ENCODE measurements at regions not wholly inside any gene's neighbourhood (a gene's known extent, or its start where the extent isn't known, plus 50 kb on each side); places are given as distances from the start of the nearest gene placed in this dataset.
"Not testable (repeated sequence)": the region's sequence is repeated elsewhere in the genome, so short reads cannot be mapped to it uniquely, and the experiment has no call there.

DNA sequence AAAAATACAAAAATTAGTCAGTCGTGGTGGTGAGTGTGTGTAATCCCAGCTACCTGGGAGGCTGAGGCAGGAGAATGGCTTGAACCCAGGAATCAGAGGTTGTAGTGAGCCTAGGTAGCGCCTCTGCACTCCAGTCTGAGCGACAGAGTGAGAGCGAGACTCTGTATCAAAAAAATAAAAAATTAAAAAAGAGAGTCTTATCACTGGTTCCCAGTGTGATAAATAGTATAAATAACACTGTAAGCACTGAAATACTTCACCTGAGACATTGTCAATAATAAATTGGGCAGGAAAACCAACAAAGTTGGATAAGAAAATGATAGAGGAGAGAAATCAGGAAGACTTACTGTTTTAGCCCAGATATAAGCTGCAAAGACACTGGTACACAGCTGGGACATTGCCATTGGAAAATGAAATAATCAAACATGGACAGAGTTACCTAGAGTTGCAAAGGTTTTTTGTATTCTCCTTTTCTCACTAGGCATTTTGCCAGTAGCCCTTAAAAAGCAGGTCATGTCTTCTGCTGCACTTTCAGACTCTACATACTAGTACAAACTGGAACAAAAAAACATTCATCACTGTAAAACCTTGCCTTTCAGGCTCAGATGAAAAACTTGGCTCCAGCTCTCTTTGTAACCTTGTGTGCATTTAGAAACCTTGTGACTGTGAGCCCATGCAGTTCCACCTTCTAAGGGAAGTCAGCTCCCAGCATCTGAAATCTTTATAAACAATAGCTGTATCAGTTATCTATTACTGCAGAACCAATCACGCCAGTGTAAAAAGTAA is 55.0 kb upstream of the PPP1R2C start:
- no peak for DNase-seq (ENCODE audit: low read depth, low spot score)

DNA sequence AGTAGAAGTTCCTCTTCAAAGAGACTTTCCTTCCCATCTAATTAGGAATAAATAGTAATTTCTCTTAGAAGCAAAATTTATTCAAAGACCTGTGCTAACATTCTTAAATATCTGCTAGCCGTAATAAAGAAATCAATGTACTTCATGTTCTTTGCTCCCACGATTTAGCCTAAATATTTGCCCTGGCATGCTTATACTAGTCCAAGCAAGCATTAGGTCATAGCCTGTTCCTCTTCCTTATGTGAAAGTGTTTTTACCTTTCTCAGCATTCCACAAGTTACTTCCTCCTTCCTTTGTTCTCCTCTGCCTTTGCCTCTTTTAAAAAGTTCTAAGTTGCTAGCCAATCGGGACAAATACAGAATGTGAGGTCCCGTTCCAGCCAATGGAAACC is 55.6 kb upstream of the PPP1R2C start:
- DNase-seq (ENCODE audit: low read depth, low spot score), result not testable (repeated sequence)

DNA sequence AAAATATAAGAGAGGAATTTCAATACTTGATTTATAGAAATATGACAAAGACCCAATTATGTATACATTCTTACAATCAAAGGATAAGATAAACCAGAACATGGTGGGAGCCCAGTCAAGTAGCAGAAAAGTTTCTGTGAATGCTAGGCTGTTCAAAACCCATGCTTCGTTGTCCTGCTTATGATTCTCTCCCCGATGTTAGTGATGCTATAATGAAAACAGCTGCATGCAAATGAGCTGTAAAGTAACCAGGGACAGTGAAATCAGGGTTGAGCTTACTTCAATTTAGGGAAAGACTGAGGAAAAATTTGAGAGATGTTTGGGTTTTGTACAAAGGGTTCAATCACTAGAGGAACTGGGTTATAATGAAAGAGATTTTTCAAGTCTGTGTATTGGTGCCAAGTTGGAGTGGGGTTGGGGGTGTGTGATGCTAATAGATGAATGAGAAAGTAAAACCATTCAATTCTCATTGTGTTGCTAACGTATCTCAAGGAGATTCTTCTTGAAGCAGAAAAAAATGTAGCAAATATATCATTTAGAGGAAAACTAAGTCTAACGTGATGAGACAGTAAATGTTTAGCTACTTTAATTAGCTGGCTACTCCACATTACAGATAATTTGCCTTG is 59.3 kb upstream of the PPP1R2C start:
- no peak for DNase-seq (ENCODE audit: low read depth, low spot score)

DNA sequence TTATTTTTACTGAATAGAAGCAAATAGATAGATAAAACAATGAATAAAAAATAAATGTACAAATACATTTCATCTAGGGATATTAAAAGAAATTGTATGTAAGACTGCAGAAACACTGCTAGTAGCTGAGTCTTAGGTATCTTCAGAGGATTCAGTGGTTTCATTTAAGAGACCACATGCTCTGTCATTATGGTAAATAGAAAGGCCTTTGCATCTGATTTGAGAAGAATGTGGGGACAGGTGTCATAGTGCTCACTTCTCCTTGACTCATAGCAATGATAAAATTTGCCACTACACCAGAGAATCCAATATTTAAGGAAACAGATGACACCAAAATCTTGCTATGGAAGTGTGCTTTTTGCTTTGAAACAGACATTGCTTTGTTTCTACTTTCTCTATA is 59.8 kb upstream of the PPP1R2C start:
- DNase-seq (ENCODE audit: low read depth, low spot score), result no peak

DNA sequence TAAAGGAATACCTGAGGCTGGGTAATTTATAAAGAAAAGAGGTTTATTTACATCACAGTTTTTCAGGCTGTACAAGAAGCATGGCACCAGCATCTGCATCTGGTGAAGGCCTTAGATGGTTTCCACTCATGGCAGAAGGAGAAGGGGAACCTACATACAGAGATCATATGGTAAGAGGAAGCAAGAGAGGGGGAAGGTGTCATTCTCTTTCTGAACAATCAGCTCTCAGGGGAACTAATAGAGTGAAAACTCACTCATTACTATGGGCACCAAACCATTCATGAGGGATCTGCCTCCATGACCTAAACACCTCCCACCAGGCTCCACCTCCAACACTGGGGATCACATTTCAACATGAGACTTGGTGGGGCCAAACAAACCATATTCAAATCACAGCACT is 61.7 kb upstream of the PPP1R2C start:
- DNase-seq (ENCODE audit: low read depth, low spot score), result no peak

DNA sequence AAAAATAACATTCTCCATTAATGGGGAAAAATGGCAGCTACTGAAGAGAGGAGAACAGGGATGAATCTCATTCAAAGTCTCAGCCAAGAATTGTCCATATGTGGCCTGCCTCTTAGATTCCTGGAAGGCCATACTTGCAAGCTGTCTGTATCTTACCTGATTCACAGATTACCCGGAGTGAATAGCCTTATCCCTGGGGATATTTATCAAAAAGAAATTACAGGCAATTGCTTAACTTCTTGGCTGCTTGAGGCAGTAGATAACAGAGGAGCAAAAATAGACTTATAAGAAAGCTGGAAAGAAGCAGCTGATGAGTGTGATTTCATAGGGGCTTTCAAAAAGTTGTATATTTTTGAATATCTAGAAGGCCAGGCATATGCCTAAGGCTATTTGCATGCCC is 68.8 kb upstream of the PPP1R2C start:
- DNase-seq (ENCODE audit: low read depth, low spot score), result no peak

DNA sequence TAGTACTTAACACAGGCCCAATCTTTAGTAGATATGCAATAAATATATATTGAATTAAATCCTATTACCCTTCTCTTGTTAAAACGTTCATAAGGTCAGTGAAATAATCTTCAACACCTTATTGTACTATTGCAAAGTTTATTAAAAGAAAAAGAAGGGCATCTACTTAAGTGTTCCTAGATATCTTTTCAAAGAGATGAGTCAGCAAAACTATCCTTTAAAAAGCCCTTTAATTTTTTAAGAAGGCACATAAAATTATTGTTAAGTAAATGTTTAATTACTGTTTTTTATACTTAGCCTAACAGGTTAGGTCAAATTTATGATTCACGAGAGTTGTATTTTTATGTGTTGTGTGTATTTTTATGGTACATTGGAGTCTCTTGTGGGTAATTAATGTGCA is 77.3 kb upstream of the PPP1R2C start:
- DNase-seq (ENCODE audit: low read depth, low spot score), result no peak

DNA sequence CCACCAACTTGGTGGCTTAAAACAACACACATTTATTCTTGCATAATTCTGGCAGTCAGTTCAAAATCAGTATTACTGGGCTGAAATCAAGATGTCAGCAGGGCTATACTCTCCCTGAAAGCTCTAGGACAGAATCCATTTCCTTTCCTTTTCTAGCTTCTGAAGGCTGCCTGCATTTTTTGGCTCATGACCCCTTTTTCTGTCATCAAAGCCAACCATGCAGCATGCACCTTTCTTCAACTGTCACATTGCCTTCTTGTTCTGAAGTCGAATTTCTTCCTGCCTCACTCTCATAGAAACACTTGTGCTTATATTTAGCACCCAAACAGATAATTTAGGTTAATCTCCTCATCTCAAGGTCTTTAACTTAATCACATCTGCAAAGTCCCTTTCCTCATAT is 79.8 kb upstream of the PPP1R2C start:
- no peak for DNase-seq (ENCODE audit: low read depth, low spot score)

DNA sequence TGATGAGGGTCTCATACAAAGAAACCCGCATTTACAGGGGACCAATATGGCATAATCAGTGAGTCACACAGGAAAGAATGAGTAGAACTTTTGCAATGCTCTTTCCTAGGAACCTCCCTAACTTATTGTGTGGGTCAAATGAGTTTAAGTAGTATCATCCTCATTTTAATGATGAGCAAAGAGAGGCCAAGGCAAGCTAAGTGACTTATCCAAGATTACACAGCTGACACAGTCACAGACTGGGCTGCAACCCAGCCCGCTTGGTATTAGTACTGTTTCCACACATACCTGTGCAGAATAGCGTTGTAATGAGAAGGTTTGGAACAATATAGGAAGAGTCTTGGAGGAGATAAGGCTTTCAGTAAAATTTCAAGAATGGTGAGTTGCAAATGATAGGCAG is 91.0 kb upstream of the PPP1R2C start:
- no peak for DNase-seq (ENCODE audit: low read depth, low spot score)

DNA sequence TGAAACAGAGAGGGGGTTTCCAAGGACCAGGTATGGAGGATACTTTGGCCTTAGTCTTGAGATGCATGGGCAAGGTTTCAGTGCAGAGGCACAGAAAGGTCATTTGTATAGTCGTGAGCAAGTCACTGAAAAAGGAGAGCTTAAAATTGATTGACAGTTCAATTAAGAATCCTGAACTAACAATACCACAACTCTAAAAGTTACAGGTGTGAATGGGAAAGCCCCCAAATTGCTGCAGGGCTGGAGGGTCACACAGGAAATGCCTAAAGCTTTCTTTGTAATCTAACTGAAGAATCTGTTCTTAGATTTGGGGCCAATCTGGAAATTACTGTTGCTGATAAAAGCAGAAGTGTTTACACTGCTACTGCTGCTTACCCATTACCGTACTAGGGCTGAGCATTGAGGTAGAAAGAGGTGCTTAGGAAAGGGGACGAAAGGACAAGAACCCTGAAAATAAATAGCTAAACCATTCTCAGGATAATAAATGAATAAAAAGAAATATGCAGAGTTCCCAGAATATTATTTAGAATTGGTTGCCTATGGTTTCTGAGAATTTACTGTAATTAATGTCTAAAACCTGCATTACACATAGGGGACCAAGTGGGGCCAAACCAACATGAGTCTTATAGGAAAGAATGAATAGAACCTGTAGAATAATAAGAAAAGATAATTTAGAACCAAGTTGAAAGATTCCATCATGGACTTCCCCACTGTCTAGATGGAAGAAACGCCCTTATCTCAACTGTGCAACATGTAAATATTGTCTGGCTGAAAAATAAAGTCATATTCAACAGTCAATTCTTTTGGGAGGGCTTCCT is 91.9 kb upstream of the PPP1R2C start:
- no peak for DNase-seq (ENCODE audit: low read depth, low spot score)

DNA sequence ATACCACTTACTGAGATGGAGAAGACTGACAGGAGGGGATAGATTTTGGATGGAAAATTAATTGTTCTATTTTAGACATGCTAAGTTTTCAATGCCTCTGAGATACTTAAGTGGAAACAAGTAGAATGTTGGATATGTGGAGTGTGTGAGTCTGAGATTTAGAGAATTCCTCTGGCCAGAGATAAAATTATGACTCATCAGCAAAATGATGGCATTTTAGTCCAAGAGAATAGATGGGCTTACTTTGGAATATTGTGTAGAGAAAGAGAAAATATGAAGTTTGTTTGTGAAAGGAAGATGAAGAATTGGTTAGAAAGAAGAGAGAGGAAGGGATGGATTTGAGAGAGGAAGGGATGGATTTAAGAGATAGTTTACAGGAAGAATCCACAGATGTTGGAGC is 108.6 kb upstream of the PPP1R2C start:
- no peak for DNase-seq (ENCODE audit: low read depth, low spot score)

DNA sequence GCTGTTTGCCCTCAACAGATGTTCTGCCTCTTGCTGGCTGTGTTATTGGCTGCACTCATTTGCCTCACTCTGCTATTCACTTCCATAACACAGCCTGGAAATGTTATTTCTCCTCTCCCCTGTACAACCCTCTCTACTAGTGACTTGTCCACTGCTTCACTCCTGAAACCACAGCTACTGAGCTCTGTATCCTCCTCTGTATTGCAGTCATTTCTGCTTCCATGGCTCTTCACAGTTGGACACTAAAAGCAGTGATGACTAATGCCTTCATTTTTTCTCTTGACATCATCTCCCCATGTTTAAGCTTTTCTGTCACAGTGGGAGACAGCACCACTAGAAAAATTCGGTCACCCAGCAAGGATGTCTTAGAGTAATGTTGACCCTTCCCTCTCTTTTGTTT is 123.0 kb upstream of the PPP1R2C start:
- DNase-seq (ENCODE audit: low read depth, low spot score), result peak; percentile 28

DNA sequence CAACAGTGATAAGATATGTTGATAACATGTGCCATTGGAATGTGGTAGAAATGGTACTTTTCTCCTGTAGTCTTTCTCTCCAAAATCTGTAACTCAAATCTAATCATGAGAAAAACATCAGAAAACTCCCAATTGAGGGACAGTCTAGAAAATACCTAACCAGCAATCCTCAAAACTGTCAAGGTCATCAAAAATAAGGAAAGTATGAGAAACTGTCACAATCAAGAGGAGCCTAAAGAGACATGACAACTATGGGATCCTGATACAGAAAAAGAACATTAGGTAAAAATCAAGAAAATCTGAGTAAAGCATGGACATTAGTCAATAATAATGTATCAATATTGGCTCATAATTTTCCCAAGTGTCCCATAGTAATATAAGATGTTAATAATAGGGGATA is 124.5 kb upstream of the PPP1R2C start:
- no peak for DNase-seq (ENCODE audit: low read depth, low spot score)

DNA sequence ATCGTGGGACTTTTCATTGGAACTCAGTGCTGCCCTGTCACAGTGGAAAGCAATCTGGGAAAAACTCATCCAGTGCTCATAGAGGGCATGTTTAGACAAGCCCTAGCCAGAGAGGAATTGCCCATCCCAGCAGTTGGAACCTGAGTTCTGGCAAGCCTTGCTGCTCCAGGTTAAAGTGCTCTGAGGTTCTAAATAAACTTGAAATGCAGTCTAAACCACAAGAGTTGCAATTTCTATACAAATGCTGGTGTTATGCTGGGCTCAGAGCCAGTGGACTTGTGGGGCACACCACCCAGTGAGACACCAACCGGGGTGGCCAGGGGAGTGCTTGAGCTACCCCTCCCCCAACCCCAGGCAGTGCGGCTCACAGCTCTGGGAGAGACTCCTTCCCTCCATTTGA is 142.8 kb upstream of the PPP1R2C start:
- no peak for DNase-seq (ENCODE audit: low read depth, low spot score)

DNA sequence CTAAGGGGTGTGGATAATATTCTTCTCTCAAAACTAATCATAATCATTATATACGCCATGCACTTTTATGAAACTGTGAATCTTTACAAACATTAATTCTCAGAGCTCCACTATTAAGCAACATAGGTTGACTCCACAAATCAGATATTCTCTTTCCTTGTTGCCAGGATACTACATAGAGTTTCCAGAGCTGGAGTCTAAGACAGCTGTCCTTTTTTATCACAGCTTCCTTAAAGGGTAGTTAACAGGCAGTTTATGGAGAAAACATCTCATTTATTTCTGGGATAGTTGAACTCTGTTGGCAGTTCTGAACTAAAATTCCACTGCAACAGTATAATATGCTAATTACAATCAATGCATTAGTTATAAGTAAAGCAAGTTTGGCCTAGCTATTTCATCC is 152.1 kb upstream of the PPP1R2C start:
- DNase-seq (ENCODE audit: low read depth, low spot score), result no peak

DNA sequence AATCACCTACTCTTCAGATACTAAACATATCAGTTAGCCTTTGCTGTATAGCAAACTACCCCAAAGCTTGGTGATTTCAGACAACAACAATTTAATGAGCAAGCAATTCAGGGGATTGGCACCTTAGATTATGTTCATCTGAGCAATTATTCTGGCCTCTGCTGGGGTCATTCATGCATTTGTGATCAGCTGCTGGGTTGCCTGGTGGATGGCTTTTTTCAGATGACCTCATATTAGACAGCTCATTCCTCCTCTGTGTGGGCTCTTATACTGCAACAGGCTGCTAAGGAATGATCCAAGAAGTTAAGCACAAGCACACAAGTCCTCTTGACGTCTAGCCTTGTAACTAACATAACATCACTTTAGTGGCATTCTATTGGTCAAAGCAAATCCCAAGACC is 153.0 kb upstream of the PPP1R2C start:
- DNase-seq (ENCODE audit: low read depth, low spot score), result no peak

DNA sequence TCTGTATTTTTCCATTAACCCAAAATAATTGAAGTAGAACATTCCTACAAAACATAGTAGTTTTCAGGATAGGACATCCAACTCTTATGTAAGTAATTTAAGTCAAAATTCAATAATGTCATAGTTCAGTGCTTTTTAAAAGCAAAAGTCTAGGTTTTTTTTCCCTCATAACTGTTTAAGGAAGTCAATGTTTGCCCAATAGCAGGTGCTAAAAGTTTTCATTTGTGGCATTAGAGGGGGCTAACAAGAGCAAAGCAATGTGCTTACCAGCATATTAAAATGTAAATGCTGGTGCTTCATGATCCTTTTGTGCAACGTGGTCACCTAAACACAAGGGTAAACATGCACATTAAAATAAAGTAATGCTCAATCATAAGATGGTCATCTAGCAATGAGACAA is 155.2 kb upstream of the PPP1R2C start:
- DNase-seq (ENCODE audit: low read depth, low spot score), result no peak

DNA sequence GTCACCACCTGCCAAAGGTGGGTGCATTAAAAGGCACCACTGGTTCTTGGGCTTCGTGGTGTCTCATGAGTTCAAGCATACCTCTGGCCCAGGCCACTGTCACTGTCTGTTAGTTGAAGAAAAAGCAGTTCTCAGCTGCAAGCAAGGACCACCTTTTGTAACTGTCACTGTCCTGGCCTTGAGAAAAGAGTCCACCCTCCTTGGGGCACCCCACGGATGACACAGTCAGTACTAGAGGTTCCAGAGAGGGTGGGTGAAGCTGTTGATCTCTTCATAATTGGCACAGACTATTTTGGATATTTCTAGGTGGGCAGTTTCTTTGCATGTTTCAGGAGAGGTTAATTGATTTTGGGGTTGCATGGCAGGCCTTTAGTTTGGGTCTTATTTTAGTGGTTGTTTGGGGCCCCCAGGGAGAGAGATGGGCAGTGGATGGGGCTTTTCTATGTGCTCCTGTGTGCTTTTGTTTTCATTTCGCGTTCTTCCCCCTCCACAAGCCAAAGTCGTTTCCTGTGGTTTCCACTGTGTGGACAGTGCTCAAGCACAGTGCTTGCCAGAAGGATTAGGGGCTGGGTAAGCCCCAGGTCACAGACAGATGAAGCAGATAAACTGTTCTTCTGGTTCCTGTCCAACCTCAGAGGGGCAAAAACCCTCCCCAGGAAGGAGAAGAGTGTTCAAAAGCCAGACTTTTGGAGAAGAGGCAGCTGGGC is 156.2 kb upstream of the PPP1R2C start:
- no peak for DNase-seq (ENCODE audit: low read depth, low spot score)

DNA sequence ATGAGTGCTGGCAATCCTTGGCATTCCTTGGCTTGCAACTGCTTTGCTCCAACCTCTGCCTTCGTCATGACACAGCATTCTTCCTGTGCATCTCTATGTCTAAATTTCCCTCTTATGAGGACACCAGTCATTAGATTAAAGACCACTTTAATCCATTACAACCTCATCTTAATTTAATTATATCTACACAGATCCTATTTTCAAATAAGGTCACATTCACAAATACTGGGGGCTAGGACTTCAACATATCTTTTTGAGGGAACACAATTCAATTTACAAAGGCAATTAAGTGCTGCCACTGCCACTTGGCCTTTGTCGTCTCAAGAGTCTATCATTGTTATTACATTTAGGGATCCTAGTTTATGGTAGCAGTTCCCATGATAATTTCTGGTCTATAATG is 163.7 kb upstream of the PPP1R2C start:
- DNase-seq (ENCODE audit: low read depth, low spot score), result no peak

DNA sequence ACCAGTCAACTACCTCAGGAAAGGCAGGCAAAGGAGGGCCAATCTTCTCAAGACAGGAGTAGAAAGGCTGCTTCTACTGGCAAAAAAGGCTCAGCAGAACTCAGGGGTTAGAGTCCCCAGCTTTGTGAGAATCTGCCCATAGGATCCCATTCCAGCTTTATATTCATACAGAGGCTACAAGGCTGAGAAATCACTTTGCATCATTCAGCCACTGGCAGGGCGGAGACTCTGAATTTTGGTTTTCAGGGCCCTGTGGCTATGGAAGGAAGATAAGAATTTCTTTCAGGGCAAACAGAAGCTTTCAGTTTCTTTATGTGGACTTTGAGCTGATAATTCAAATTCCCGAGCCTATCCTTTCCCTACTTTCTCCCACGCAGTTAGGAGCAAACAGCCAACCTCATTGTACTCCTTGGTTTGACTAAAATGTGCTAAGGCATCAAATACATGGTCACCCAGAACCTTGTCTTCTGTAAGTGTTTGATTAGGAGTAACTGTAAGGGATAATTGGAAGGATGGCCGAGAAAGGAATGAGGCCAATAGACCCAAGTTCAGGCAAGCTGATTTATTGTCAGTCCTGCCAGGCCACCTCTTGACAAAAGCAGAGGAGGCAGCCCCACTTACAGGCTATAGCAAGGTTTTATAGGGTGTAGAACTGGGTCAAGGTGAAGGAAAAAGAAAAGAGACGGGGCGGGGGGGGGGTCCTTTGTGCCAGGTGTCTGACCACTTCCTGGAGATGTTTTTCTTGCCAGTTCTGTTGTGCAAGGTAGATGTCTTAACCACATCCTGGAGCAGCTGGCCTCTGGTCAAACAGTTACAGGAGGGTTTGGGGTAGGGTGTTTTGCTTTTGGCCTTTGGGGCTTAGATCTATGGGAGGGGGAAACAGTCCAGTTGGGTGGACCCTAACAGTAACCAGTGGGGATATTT is 165.3 kb upstream of the PPP1R2C start:
- DNase-seq (ENCODE audit: low read depth, low spot score), result no peak

DNA sequence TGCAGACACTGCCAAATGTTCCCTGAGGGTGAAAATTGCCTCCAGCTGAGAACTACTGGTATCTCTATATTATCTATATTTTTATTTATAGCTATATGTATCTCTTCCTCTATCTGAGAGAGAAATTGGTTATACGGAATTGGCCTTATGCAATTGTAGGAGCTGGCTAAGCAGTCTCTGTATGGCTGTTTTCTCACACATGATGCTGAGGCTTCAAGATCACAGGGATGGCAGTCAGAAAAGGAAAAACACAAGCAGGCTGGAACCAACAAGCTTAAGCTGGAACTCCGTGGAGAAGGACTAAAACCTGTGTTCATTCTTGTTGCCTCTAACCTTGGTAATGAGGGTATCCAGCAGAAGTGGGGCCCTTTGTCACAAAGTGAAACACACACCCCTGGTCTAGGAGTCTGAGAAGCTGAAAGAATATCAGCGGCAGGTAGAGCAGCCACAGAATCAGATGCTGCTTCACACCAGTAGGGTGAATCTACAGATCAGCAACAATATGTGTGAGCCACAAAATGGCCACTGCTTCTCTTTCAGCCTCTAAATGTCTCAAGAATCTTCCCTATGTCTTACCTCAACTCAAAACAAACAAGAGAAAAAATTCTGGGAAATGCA is 166.5 kb upstream of the PPP1R2C start:
- no peak for DNase-seq (ENCODE audit: low read depth, low spot score)

Measured in smooth muscle cell of the brain vasculature (primary cell).